NCI-H2196 treated with DMSO at 0.1 percent for 48 hours (cell line): ENCODE measurements at regions not wholly inside any gene's neighbourhood (a gene's known extent, or its start where the extent isn't known, plus 50 kb on each side); places are given as distances from the start of the nearest gene placed in this dataset.
A peak's percentile ranks its signal among the peaks of the same experiment; 100 is the strongest.
"Not testable (repeated sequence)": the region's sequence is repeated elsewhere in the genome, so short reads cannot be mapped to it uniquely, and the experiment has no call there.

Experiments
- DNase-seq: peaks from one replicate; lab custom pipeline; 2025; ENCODE audit not compliant: unreplicated experiment; lab: John Stamatoyannopoulos, UW

DNA sequence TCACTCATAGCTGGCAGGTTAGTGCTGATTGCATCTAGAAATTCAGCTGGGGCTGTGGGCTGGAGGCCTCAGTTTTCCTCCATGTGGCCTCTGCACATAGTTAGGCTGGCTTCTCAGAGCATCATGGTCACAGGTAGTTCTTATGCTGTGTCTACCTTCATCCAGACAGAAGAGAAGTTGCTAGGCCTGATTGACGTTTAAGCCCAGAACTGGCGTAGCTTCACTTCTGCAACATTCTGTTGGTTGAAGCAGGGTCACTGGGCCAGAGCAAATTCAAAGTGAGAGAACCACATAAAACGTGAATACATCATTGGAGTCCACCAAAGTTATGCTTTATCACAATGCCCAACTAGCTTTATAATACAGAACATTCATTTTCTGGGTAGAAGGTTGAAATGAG is 116.0 kb downstream of the SPP2 start:
- DNase-seq = no peak

DNA sequence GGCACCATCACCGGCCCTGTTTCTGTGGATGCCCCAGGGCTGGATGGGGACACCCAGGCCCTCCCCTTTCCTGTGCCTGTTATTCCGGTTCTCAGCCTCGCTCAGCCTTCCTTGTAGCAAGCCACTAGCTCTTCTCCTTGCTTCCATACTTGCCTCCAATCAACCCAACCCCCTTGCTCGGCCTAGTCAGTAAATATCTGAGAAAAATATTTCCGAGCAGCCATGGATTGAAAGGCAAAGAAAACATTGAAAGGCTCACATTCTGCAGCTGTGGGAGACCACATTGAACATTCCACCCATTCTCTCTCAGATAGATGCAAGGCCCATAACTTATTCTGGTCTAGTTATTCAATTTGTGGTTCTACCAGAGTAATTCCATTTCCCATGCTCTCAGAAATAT is 114.9 kb downstream of the SPP2 start:
- no peak for DNase-seq

DNA sequence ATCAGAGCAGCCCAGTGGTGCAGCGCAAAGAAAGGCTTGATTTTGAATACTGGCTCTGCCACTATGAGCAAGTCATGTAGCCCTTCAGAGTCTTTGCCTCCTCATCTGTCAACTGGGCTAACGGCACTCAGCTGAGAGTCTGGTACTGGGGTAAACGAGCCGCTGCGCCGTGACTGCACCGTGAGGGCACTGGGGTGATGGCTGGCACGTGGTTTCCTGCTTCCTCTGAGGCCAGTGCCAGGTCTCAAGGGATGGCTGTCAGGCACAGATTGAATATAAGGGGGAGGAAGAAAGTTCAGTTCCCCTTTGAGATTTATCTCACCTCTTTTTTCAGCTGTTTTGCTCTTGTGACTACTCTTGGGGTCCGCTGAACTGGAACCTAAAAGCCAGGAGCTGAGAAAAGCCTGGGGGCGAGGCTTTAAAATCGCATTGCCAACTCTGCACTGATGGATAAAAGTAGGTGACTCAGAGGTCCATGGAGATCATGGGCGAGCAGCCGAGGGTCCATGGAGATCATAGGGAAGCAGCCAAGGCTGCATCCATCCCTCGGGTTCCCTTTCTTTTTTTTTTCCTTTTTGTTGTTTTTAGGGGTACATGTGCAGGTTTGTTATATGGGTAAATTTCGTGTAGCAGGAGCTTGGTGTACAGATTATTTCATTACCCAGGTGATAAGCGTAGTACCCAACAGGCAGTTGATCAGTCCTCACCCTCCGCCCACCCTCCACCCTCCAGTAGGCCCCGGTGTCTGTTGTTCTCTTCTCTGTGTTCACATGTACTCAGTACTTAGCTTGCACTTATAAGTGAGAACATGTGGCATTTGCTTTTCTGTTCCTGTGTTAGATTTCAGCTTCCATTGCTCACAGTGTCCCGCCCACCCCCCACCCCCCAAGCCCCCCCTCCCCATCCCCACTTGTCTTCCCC is 114.3 kb downstream of the SPP2 start:
- DNase-seq = no peak

DNA sequence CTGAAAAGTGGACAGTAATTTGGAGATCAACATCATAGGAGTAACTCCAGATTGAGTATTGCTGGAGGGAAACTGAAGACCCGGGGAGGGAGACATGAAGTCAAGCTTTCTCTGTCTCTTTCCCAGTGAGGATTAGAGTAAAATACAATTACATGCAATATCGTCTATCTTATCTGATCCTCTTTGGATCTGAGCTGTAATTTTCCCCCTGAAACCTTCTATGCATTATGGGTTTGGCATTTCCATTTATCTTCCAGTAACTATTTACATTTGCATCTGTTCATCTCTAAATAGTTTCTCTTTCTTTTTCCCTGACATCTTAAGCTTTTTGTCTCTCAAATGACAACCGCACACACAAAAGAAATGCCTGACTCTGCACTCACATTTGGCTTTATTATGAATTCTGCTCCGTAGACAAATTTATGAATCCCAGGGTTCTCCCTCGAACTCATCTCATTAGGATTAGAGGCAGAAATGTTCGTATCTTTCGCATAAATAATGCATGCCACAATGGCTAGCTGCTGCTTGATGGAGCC is 113.1 kb downstream of the SPP2 start:
- no peak for DNase-seq

DNA sequence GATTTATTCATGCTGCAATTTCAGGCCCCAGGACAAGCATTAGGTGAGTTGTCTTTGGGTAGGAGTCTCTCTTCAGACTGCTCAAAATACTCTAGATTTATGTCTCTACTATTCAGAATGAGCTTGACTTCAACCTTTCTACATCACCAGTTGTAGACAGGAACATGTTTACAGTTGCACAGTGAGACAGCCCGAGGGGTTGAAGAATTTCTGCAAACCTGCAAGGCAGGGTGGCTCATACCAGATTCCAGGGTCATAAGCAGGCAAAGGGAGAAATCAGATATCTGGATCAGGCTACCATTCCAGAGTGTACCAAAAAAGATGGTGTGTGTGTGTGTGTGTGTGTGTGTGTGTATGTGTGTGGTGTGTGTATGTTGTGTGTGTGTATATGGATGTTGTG is 112.4 kb downstream of the SPP2 start:
- no peak for DNase-seq

DNA sequence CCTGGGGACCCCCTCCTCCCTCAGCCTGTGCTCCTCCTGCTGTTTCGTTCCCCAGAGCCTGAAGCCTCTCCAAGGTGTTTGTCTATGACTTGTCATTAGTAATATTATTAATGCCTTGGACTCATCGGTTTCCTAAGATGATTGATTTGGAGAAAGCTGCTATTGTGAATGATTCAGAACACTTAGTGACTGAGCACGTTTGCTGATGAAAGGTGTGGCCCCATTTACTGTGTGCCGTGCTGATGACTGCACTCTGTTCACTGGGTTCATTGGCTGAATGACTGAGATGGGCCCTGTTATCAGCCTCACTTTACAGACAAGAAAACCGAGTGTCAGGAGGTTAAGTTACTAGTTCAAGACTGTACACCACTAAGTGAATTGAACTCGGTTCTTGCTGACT is 111.4 kb downstream of the SPP2 start:
- DNase-seq = no peak

DNA sequence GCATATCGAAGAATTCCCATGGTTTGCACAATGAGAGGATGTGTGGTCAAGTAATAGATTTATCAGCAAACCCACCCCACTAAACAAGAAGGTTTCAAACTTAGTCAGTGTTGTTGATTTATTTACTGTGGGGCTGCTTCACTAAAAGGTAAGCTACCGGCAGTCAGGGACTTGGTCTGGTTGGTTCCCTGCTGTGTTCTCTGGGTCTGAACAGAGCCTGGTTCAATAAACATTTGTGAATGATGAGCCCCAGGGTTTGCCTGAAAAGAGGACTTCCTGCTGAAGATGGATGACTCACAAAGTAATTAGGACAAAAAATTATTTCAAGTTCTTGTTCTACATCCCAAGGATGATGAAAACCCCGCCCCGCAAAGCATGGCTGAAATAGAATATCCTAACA is 108.3 kb downstream of the SPP2 start:
- DNase-seq = no peak

DNA sequence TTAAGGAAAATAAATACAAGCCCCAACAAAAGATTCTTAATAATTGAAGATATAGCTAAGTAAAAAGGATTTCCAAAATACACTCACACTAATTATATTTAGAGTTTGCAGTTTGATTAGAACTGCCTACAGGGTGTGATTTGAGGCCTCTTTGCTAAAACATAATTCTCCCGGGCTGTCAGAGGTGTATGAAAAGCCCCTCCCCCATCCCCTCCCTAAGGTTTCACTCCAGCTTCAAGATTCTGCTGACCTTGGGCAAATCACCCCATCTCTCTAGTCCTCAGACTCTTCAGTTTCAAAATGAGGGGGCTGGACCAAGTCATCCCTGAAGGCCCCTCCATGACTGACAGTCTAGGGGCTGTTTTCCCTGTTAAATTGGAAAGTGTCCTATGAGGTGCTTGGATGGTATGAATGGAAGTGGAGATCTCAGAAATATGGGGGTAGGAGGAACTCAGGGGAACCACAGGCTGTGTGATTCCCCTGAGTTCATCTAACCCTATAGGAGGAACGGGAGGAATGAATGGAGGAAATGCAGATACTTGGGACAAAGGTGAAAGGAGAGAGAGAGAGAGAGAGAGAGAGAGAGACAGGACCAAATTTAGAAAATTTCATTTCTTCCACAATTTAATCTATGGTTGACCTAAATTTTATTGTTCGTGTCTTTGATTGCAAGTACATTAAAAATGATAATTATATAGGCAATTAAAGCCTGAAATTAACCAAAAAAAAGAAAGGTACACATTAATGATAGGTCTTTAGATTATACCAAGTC is 107.5 kb downstream of the SPP2 start:
- no peak for DNase-seq

DNA sequence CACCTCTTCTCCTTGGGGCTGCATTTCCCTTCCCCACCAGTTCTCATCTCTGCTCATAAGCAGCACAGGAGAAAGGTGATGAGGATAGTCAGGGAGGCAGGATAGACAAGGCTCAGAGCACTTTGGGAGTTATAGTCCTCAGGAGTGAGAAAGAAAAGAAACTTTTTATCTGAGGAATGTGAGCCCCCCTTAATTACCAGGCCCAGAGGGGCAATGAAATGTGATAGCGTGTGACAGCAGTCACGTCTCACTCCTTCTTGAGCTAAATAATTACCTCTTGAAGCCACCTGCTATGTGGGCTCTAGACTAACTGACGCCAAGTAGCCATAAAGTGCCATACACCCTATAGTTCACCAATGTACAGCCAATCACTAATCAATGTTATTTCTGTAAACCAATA is 105.8 kb downstream of the SPP2 start:
- no peak for DNase-seq

DNA sequence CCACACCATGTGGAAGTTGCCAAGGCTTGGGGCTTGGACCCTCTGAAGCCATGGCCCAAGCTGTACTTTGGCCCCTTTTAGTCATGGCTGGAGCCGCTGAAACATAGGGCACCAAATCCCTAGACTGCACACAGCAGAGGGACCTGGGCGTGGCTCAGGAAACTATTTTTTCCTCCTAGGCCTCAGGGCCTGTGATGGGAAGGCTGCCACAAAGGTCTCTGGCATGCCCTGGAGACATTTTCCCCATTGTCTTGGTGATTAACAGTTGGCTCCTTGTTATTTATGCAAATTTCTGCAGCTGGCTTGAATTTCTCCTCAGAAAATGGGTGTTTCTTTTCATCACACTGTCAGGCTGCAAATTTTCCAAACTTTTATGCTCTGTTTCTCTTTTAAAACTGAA is 102.3 kb downstream of the SPP2 start:
- not testable (repeated sequence) for DNase-seq

DNA sequence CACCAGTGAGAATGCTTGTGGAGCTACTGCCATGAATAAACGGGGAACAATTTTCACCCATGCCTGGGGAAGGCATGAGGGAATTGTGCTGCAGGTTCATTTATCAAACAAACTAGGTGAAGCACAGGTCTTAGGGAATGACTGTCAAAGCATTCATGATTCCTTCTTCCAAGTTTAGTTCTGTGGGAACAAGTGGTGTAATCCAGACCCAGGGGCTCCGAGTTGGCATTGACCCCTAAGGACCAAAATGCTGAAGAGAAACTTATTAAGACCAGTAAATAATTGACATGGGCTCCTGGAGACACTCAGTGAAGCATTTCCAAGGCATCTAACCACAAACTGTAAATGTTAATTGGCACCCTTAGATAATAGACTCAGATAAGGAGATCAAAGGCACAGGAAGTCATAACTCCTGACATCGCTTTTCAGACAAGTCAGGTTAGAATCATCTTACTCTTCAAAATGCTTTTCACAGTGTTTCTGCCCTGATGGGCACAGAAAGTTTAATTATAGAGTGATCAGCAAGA is 96.9 kb downstream of the SPP2 start:
- DNase-seq = no peak

DNA sequence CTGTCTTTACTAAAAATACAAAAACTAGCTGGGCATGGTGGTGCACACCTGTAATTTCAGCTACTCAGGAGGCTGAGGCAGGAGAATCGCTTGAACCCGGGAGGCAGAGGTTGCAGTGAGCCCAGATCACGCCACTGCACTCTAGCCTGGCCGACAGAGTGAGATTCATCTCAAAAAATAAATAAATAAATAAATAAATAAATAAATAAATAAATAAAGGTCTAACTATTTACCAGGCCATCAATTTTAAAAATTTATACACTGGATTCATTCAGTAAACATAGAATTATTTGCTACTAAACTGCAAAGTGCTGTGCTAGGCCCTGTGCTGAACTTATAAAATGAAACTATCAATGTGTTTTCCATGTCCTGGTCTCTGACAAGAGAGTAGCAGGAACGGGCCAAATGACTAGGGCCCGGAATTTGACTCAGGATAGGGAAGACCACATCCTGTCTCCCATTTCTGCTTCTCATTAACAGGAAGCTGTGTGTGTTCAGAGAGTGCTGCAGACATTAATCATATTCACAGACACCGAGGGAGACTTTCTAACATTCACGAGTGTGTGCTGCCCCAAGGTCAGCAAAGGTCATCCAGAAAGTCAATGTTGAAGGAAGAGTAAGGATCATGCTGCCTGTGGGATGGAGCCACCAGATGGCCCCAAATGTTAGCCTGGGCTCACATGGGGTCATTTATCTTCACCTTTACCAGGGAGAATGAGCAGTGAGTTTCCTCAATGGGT is 95.8 kb downstream of the SPP2 start:
- DNase-seq = no peak

DNA sequence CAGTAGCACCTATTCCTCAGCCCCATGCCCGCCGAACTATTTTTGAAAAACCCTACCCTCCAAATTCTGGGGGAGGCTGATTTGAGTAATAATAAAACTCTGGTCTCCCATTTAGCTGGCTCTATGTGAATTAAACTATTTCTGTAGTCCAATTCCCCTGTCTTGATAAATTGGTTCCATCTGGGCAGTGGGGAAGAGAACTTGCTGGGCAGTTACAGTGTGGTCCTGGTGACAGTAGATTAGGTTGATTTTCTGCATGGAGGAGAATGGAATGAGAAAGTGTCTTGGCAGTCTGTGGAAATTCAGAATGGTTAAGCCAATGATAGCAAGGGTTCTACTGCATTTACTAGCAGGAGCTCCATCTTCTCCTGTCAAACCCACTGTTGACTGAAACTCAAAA is 95.0 kb downstream of the SPP2 start:
- no peak for DNase-seq

DNA sequence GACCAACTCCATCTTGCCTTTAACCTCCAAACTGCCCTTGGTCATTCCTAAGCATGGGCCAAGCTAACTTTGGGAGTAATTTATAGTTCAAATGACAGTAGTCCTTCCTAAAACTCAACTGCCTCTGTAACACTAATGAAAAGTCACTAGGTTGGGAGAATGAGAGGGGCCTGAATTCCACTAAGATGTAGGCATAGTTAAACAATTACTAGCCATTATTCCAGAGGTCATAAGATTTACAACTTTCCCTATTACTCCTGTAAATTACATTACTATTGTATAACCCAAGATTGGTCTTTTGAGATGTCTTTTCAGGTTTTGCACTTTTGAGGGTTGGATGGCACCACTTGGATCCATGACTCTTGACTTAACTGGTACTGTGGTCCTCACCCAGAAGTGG is 94.6 kb downstream of the SPP2 start:
- no peak for DNase-seq

DNA sequence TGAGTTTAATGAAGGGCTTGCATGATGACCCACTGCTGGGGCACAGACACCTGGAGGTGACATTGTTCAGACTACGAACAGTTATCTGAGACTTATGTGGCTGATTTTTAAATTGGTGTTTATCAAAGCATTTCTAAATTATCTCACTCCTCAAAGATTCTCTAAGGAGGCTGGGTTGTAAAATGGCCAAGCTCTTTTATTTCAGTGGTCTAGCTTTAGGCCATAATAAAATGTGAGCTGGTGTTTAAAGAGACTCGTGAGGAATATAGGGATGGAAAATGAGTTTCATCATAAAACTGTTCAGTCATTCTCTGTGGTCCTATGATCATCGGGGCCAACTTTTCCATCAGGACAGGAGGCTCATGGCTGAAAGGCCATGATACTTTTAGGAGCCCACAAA is 93.4 kb downstream of the SPP2 start:
- no peak for DNase-seq

DNA sequence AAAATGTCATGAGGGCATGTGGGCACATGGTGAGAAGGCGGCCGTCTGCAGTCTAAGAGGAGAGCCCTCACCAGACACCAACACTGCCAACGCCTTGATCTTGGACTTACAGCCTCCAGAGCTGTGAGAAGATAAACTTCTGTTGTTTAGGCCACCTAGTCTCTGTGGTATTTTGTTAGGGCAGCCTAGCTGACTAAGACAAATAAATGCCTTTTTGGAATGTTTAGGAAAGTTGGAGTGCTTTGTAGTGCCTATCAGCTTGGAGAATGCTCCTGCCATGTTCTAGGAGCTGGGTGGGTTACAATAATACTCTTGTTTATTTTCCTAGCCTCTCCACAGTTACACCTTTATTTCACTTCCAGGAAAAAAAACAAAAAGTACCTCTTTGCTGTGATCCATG is 92.0 kb downstream of the SPP2 start:
- no peak for DNase-seq

DNA sequence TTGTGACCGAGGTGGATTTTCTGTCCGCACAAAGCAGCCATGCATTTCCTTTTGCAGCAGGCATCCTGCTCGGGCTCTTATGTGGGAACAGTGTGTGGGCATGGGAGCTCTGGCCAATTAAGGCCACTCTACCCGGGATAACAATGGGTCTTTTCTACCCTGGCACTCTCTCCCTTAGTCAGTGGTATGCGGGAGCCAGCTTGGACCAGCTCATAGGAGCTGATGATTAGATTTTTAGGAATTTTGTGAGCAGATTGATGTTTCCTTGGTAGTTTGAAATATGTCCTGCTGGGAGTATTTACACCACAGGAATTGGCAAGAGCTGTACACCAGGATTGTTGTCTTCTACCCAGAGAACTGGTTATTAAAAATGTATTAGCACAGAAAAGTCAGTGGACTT is 89.3 kb downstream of the SPP2 start:
- DNase-seq = no peak

DNA sequence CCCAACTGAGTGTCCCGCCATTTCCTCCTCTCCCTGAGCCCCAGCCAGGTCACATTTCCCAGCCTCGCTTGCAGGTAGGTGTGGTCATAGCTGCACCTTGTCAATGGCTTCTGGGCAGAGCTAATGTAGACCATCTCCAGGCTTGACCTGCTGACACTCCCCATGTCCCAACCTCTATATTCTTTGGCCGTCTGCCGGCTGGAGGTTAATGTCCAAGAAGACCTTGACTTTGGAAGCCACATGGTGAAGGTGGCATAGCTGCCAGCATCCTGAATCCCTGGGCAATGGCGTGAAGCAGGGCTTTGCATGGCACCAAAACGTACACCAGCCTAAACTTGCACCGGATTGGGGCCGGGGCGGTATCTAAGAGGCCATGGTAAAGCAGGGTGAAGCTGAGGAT is 88.3 kb downstream of the SPP2 start:
- no peak for DNase-seq

DNA sequence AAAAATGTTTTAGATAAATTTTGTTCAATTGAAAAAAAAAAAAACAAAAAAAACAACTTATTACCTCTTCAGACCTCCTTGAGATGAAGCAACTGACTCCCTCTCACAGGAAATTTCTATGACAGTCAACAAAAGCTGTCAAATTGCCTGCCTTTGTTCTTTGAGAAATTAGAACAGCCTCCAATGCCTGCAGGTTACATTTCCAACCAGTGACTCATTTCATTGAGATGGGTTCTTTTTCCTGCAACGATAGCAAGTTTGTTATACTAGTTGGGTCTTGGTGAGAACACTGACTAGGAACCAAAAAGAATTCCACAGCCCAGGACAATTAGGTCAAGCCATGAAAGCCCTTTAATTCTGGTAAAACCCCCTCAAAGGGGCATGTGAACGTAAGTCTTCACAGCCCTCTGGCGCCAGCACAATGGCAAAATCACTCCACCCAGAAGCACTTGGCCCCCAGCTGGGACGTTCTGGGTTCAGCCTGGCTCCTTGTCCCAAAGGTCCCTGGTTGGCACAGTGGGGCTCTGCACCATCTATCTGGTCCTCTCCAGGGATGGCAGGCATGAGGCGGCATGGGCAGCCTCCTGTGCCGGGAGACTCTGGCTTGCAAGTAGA is 87.0 kb downstream of the SPP2 start:
- no peak for DNase-seq

DNA sequence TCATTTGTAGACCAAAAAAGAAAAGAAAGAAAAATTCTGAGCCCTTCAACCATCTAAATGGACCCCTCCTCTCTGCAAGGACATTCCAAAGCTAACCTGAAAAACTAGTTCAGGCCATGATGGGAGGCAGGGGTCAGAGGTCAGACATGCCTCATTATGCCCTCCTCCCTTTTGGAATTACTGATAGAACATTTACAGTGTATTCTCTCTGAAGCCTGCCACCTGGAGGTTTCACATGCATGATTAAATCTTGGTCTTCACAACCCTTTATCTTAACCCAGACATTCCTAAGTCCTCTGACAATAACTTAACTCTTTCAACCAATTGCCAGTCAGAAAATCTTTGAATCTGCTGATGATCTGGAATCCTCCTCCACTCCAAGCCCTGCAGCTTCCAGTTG is 86.0 kb downstream of the SPP2 start:
- DNase-seq = no peak

DNA sequence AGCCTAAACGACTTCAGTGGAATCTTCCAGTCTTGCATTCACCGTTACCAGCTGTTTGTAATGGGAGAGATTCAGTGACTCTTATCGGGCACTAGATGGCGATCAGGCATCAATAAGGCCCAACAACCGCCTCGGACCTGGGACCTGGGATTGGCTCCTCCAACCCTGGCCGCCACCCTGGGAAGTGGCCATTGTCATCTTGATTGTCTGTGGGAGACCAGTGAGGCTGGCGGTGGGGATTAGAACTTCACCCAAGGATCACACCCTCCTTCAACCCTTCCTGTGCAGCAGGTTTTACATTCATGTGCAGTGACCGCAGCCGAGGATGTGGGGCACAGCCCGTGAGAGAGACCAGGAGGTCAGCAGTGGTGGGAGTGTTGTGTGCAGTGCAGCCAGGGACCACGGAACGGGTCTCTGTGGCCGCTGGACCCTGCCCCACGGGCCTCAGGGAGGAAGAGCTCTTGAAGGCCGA is 85.3 kb downstream of the SPP2 start:
- DNase-seq = peak; percentile 57
